IMR-90 (cell line): ENCODE measurements at regions not wholly inside any gene's neighbourhood (a gene's known extent, or its start where the extent isn't known, plus 50 kb on each side); places are given as distances from the start of the nearest gene placed in this dataset.

ENCODE experiments used
- ATAC-seq: fragments of 200-7000 bp; cut with Tn5 transposase; 2 replicates; pipeline ENCODE4 v1.9.1; 2020; ENCODE audit warnings: low read depth, mild to moderate bottlenecking, moderate library complexity
- BruUV-seq: library from RNA; stranded (reverse); fragments of 400-500 nt; replicated peaks from 2 replicates; lab custom pipeline; 2021; lab: Mats Ljungman, UMichigan
- CTCF ChIA-PET: fragments of 300-600 bp; formaldehyde crosslinking; extraction: SDS; loops from one replicate; lab custom pipeline; 2021; ENCODE audit warnings: antibody characterized with exemption; lab: Yijun Ruan, JAX
- POLR2A ChIA-PET: fragments of 300-600 bp; sonication (Branson Sonifier 250); formaldehyde crosslinking; loops from one replicate; lab custom pipeline; 2022; ENCODE audit warnings: antibody characterized with exemption; ENCODE audit not compliant: unreplicated experiment; lab: Charles Lee
- DNase-seq: peaks from one replicate; pipeline ENCODE4 v3.0.0; 2013
- H2AFZ ChIP-seq: replicated peaks from 2 replicates; pipeline ENCODE3; 2013; ENCODE audit warnings: low read length, mild to moderate bottlenecking; ENCODE audit not compliant: poor library complexity
- H2AK5ac ChIP-seq: 2 replicates; pipeline ENCODE4 v1.6.1; 2013; ENCODE audit warnings: low read depth, low read length, inconsistent platforms
- H2AK9ac ChIP-seq: replicated peaks from 2 replicates; pipeline ENCODE3; 2013; ENCODE audit warnings: mild to moderate bottlenecking, low read depth, low read length, moderate library complexity; ENCODE audit not compliant: poor library complexity
- H2BK120ac ChIP-seq: 2 replicates; pipeline ENCODE4 v1.6.1; 2013; ENCODE audit warnings: low read depth, low read length, inconsistent platforms
- H2BK15ac ChIP-seq: 3 replicates; pipeline ENCODE4 v1.6.1; 2013; ENCODE audit warnings: low read depth, low read length, inconsistent platforms
- H2BK20ac ChIP-seq: 2 replicates; pipeline ENCODE4 v1.6.1; 2013; ENCODE audit warnings: low read depth, mild to moderate bottlenecking, inconsistent platforms, low read length, moderate library complexity
- H2BK5ac ChIP-seq: 2 replicates; pipeline ENCODE4 v1.6.1; 2013; ENCODE audit warnings: mild to moderate bottlenecking, low read depth, low read length, inconsistent platforms; ENCODE audit not compliant: poor library complexity, severe bottlenecking
- H3K14ac ChIP-seq: replicated peaks from 2 replicates; pipeline ENCODE4 v1.6.1; 2013; ENCODE audit warnings: low read depth, low read length, inconsistent platforms
- H3K18ac ChIP-seq: 2 replicates; pipeline ENCODE4 v1.6.1; 2013; ENCODE audit warnings: low read depth, low read length, control low read depth
- H3K23ac ChIP-seq: 2 replicates; pipeline ENCODE4 v1.6.1; 2013; ENCODE audit warnings: low read depth, low read length, inconsistent platforms
- H3K27ac ChIP-seq: 2 replicates; pipeline ENCODE4 v1.5.1; 2013; ENCODE audit warnings: mild to moderate bottlenecking, control low read depth, low read length; ENCODE audit not compliant: insufficient read depth
- H3K27me3 ChIP-seq: 2 replicates; pipeline ENCODE4 v1.6.1; 2013; ENCODE audit warnings: low read length; ENCODE audit not compliant: control insufficient read depth, insufficient read depth
- H3K36me3 ChIP-seq: 2 replicates; pipeline ENCODE4 v1.6.1; 2013; ENCODE audit warnings: low read length, mixed read lengths; ENCODE audit not compliant: control insufficient read depth, insufficient read depth
- H3K4ac ChIP-seq: 2 replicates; pipeline ENCODE4 v1.6.1; 2013; ENCODE audit warnings: low read depth, low read length, inconsistent platforms
- H3K4me1 ChIP-seq: 2 replicates; pipeline ENCODE4 v1.6.1; 2013; ENCODE audit warnings: low read length, mixed read lengths; ENCODE audit not compliant: control insufficient read depth, insufficient read depth
- H3K4me2 ChIP-seq: 2 replicates; pipeline ENCODE4 v1.6.1; 2013; ENCODE audit warnings: low read depth, mild to moderate bottlenecking, control low read depth, low read length, moderate library complexity
- H3K4me3 ChIP-seq: 2 replicates; pipeline ENCODE4 v1.5.1; 2013; ENCODE audit warnings: low read depth, mild to moderate bottlenecking, control low read depth, low read length, moderate library complexity; ENCODE audit not compliant: insufficient read depth
- H3K56ac ChIP-seq: 2 replicates; pipeline ENCODE4 v1.6.1; 2013; ENCODE audit warnings: low read length, inconsistent platforms; ENCODE audit not compliant: insufficient read depth; ENCODE audit errors: extremely low read depth
- H3K79me1 ChIP-seq, 2 experiments: 2 replicates each; pipeline ENCODE4 v1.6.1; 2013; ENCODE audit warnings: low read length in 2 of 2, inconsistent platforms in 1 of 2, low read depth in 1 of 2
- H3K9ac ChIP-seq: 2 replicates; pipeline ENCODE4 v1.6.1; 2013; ENCODE audit warnings: low read depth, low read length, control low read depth
- H3K9me1 ChIP-seq: 2 replicates; pipeline ENCODE4 v1.6.1; 2013; ENCODE audit warnings: low read length, inconsistent platforms; ENCODE audit not compliant: insufficient read depth
- H3K9me3 ChIP-seq: 2 replicates; pipeline ENCODE4 v1.6.1; 2013; ENCODE audit warnings: low read length; ENCODE audit not compliant: control insufficient read depth, insufficient read depth
- H4K20me1 ChIP-seq: 2 replicates; pipeline ENCODE4 v1.6.1; 2013; ENCODE audit warnings: low read length, inconsistent platforms; ENCODE audit not compliant: insufficient read depth
- H4K5ac ChIP-seq: 2 replicates; pipeline ENCODE4 v1.6.1; 2013; ENCODE audit warnings: mild to moderate bottlenecking, low read depth, low read length, control low read depth
- H4K8ac ChIP-seq, 2 experiments: 2 replicates each; pipeline ENCODE4 v1.6.1; 2013; ENCODE audit warnings: low read depth in 2 of 2, low read length in 2 of 2, control low read depth in 1 of 2, inconsistent platforms in 1 of 2
- H4K91ac ChIP-seq: 2 replicates; pipeline ENCODE4 v1.6.1; 2013; ENCODE audit warnings: low read depth, low read length, inconsistent platforms; ENCODE audit not compliant: insufficient read depth
- SMC3 ChIP-seq: fragments of 150-350 bp; IDR thresholded peaks from 2 replicates; pipeline ENCODE4 v1.6.1; 2016; ENCODE audit warnings: low read depth, mild to moderate bottlenecking, antibody characterized with exemption, low read length, moderate library complexity
- WGBS, 2 experiments: methylation state at CpG; one replicate each; pipeline versions ENCODE4 v1.1.5 to v1.1.7; 2013; ENCODE audit warnings: missing lambda C conversion rate in 2 of 2; ENCODE audit not compliant: insufficient read length in 1 of 2; ENCODE audit errors: extremely low coverage in 2 of 2; 5-methylcytosine and 5-hydroxymethylcytosine counted together
- dilution Hi-C: fragments of 300-500 bp; cut with HindIII; formaldehyde crosslinking; loops from one replicate; pipeline ENCODE4 v1.14.3; 2018; ENCODE audit warnings: low sequenced_read_pairs; ENCODE audit not compliant: unreplicated experiment
- in situ Hi-C: fragments of 300-500 bp; cut with MboI; formaldehyde crosslinking; loops from 3 replicates; pipeline ENCODE4 v1.14.3; 2019; ENCODE audit warnings: low sequenced_read_pairs, inconsistent platforms, mixed read lengths
- intact Hi-C: fragments of 100-400 bp; cut with micrococcal nuclease; formaldehyde crosslinking; loops from 2 replicates; pipeline ENCODE4 v1.10.0; 2022

GRCh38 chr2:60249879-60250278, 303.6 kb downstream of the BCL11A start:
- in situ Hi-C loops (no loop called here), intact Hi-C loops (no loop called here), dilution Hi-C loops (no loop called here)
- no TSS peak for BruUV-seq
- no peak for TF ChIP-seq SMC3
- Histone ChIP-seq H4K91ac (no peak overlapping the region), H4K5ac (no peak overlapping the region), H3K56ac (no peak overlapping the region), H3K4me2 (no peak overlapping the region), H2AK5ac (no peak overlapping the region), H2BK120ac (no peak overlapping the region), H2BK15ac (no peak overlapping the region), H3K18ac (no peak overlapping the region), H3K9ac (no peak overlapping the region), H3K4me3 (no peak overlapping the region), H2BK20ac (no peak overlapping the region), H2BK5ac (no peak overlapping the region), H3K14ac (no peak overlapping the region), H3K79me1 (no peaks in the 10 kb centered on the region), H3K27ac (no peak overlapping the region), H4K8ac (no peak overlapping the region), H3K23ac (no peak overlapping the region), H4K20me1 (no peaks in the 10 kb centered on the region), H3K9me3 (no peaks in the 10 kb centered on the region), H3K9me1 (no peaks in the 10 kb centered on the region), H3K36me3 (no peaks in the 10 kb centered on the region), H2AK9ac (no peak overlapping the region), H3K27me3 (no peaks in the 10 kb centered on the region), H2AFZ (no peak overlapping the region), H3K4ac (no peak overlapping the region), H3K4me1 (no peaks in the 10 kb centered on the region)
- ATAC-seq (no peak), DNase-seq (no peak)
- ChIA-PET CTCF (no interaction called here), POLR2A (no interaction called here)
- 41% methylated on average over 4 of the region's 5 CpGs; no CpG with 5 or more reads in 1 of the 2 experiments for WGBS, 2 experiments
